NB4 (cell line): ENCODE measurements at regions not wholly inside any gene's neighbourhood (a gene's known extent, or its start where the extent isn't known, plus 50 kb on each side); places are given as distances from the start of the nearest gene placed in this dataset.

Experiments
- MYC ChIP-seq: IDR thresholded peaks from 2 replicates; pipeline ENCODE4 v1.6.1; 2011; ENCODE audit warnings: low read depth, low read length
- POLR2A ChIP-seq: IDR thresholded peaks from 2 replicates; pipeline ENCODE4 v1.6.1; 2011; ENCODE audit warnings: mild to moderate bottlenecking; ENCODE audit not compliant: insufficient read length; ENCODE audit errors: extremely low read depth
- TF ChIP-seq, protein P1 (sequence below): IDR thresholded peaks from one replicate; pipeline ENCODE4 v1.5.1; 2012; ENCODE audit warnings: low read depth, low read length

DNA sequence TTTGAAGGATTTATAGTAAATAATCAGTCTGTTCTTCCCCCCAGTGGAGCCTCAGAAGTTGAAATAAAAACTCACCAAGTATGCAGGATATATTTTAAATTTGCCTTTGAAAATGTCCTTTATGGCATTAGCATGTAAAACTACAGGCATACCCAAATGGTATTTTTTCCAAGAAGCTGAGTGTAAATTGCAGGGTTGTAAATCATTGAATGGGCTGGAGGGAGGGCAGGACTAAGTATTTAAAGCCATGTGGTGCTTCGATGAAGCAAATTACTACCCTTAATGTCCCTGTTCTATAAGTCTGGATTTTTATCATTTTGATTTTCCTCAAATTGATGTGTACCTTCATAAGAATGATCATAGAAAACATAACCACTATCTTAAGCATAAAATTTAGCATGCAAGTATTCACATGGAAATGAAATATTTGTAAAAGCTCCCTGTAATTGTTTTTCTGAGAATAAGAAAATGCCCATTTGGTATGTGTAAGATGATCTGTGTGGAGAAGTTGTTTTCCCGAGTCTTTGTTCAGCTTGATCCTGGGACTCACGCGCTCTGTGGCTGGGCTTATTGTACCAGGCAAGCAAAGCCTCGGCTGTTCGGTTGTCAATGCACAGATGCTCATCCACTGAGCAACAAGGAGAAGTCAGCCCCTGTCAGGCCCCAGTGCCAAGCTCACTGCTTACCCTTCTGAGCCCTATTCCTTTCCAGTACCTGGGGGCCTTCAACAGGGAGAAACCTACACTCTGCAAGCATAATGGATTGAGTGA, 66.7 kb downstream of the CD164 start:
- TF ChIP-seq, protein P1, sequence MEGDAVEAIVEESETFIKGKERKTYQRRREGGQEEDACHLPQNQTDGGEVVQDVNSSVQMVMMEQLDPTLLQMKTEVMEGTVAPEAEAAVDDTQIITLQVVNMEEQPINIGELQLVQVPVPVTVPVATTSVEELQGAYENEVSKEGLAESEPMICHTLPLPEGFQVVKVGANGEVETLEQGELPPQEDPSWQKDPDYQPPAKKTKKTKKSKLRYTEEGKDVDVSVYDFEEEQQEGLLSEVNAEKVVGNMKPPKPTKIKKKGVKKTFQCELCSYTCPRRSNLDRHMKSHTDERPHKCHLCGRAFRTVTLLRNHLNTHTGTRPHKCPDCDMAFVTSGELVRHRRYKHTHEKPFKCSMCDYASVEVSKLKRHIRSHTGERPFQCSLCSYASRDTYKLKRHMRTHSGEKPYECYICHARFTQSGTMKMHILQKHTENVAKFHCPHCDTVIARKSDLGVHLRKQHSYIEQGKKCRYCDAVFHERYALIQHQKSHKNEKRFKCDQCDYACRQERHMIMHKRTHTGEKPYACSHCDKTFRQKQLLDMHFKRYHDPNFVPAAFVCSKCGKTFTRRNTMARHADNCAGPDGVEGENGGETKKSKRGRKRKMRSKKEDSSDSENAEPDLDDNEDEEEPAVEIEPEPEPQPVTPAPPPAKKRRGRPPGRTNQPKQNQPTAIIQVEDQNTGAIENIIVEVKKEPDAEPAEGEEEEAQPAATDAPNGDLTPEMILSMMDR = no peak
- TF ChIP-seq POLR2A (no peak), MYC (no peak)
